Endothelial cell of umbilical vein (primary cell): ENCODE measurements at regions not wholly inside any gene's neighbourhood (a gene's known extent, or its start where the extent isn't known, plus 50 kb on each side); places are given as distances from the start of the nearest gene placed in this dataset.

ENCODE experiments used
- BruUV-seq: library from RNA; stranded (reverse); fragments of 400-500 nt; replicated peaks from 2 replicates; lab custom pipeline; 2021; lab: Mats Ljungman, UMichigan
- CTCF ChIA-PET: fragments of 300-600, 350-600 bp; sonication (Branson Sonifier 250); formaldehyde crosslinking; loops from one replicate; lab custom pipeline; 2021; ENCODE audit warnings: antibody characterized with exemption, inconsistent platforms; lab: Charles Lee
- POLR2A ChIA-PET: fragments of 300-600, 350-600 bp; sonication (Branson Sonifier 250); formaldehyde crosslinking; loops from one replicate; lab custom pipeline; 2021; ENCODE audit warnings: antibody characterized with exemption, inconsistent platforms; lab: Charles Lee
- DNase-seq: peaks from one replicate; pipeline ENCODE4 v3.0.0-alpha.2; 2011; ENCODE audit warnings: low read depth, low spot score
- FAIRE-seq: peaks from 2 replicates; lab custom pipeline; 2011; peaks lifted over from hg19 to GRCh38; lab: Jason Lieb, UNC
- H2AFZ ChIP-seq: 2 replicates; pipeline ENCODE4 v1.6.0; 2012; ENCODE audit warnings: low read depth, low read length, control low read depth, inconsistent platforms
- H3K27ac ChIP-seq: 2 replicates; pipeline ENCODE4 v1.5.1; 2011; ENCODE audit warnings: low read depth, mild to moderate bottlenecking, control low read depth, low read length, moderate library complexity; ENCODE audit not compliant: insufficient read depth
- H3K27me3 ChIP-seq, 2 experiments: 2 replicates each; pipeline versions ENCODE4 v1.6.0 to v1.6.1; 2011; ENCODE audit warnings: low read length in 2 of 2, mixed read lengths in 1 of 2; ENCODE audit not compliant: control insufficient read depth in 2 of 2, insufficient read depth in 2 of 2
- H3K36me3 ChIP-seq, 2 experiments: 2 replicates in 1 of 2; 3 replicates in 1 of 2; pipeline ENCODE4 v1.5.1; 2011; ENCODE audit warnings: low read length in 2 of 2, mild to moderate bottlenecking in 1 of 2, moderate library complexity in 1 of 2; ENCODE audit not compliant: control insufficient read depth in 2 of 2, insufficient read depth in 2 of 2; ENCODE audit errors: extremely low read depth in 1 of 2
- H3K4me1 ChIP-seq: 3 replicates; pipeline ENCODE4 v1.5.1; 2011; ENCODE audit warnings: mild to moderate bottlenecking, low read length; ENCODE audit not compliant: control insufficient read depth, insufficient read depth; ENCODE audit errors: extremely low read depth
- H3K4me2 ChIP-seq: 2 replicates; pipeline ENCODE4 v1.6.1; 2011; ENCODE audit warnings: low read length, control low read depth, mixed read lengths; ENCODE audit not compliant: insufficient read depth
- H3K4me3 ChIP-seq, 3 experiments: fragments of 200-600 bp in 1 of 3; sonication (generic), shearing (Covaris generic) in 1 of 3; replicated peaks in 1 of 3; 2 replicates each; pipeline ENCODE4 v1.5.1; 2011 to 2016; ENCODE audit warnings: control low read depth in 3 of 3, low read length in 3 of 3, mild to moderate bottlenecking in 2 of 3, inconsistent platforms in 1 of 3, low read depth in 1 of 3, moderate library complexity in 1 of 3; ENCODE audit not compliant: insufficient read depth in 1 of 3
- H3K79me2 ChIP-seq: 2 replicates; pipeline ENCODE4 v1.6.0; 2012; ENCODE audit warnings: low read length, inconsistent platforms; ENCODE audit not compliant: control insufficient read depth, insufficient read depth
- H3K9ac ChIP-seq: replicated peaks from 2 replicates; pipeline ENCODE3; 2011; ENCODE audit warnings: low read length, control low read depth; ENCODE audit not compliant: insufficient read depth; ENCODE audit errors: extremely low read depth
- H3K9me1 ChIP-seq: replicated peaks from 3 replicates; pipeline ENCODE4 v1.6.0; 2011; ENCODE audit warnings: mild to moderate bottlenecking, low read length; ENCODE audit not compliant: control insufficient read depth, insufficient read depth; ENCODE audit errors: extremely low read depth
- H3K9me3 ChIP-seq: replicated peaks from 2 replicates; pipeline ENCODE4 v1.5.1; 2012; ENCODE audit warnings: low read length, inconsistent platforms; ENCODE audit not compliant: control insufficient read depth, insufficient read depth
- H4K20me1 ChIP-seq: replicated peaks from 2 replicates; pipeline ENCODE3; 2011; ENCODE audit warnings: mild to moderate bottlenecking, low read length; ENCODE audit not compliant: control insufficient read depth, insufficient read depth; ENCODE audit errors: extremely low read depth
- CTCF ChIP-seq, 2 donors: IDR thresholded peaks; 1 replicate in 1 of 2; 2 replicates in 1 of 2; pipeline ENCODE4 v1.5.1; 2011; ENCODE audit warnings: low read length in 2 of 2, mild to moderate bottlenecking in 2 of 2, moderate library complexity in 2 of 2, control low read depth in 1 of 2, inconsistent platforms in 1 of 2, low read depth in 1 of 2; ENCODE audit not compliant: insufficient read depth in 1 of 2; ENCODE audit errors: extremely low read depth in 1 of 2
- EZH2 ChIP-seq: IDR thresholded peaks from 2 replicates; pipeline ENCODE4 v1.6.1; 2012; ENCODE audit warnings: borderline replicate concordance, low read depth, mild to moderate bottlenecking, moderate library complexity, low read length, inconsistent platforms; ENCODE audit not compliant: severe bottlenecking
- FOS ChIP-seq: IDR thresholded peaks from 2 replicates; pipeline ENCODE4 v1.6.1; 2011; ENCODE audit warnings: mild to moderate bottlenecking, low read length, moderate library complexity, borderline replicate concordance; ENCODE audit not compliant: insufficient read depth
- GATA2 ChIP-seq: IDR thresholded peaks from 2 replicates; pipeline ENCODE4 v1.7.0; 2011; ENCODE audit warnings: low read depth, mild to moderate bottlenecking, moderate library complexity, mixed read lengths, low read length; ENCODE audit not compliant: insufficient read length, insufficient read depth
- JUN ChIP-seq: IDR thresholded peaks from 2 replicates; pipeline ENCODE4 v1.6.1; 2011; ENCODE audit warnings: borderline replicate concordance, low read depth; ENCODE audit not compliant: insufficient read length, insufficient read depth
- MYC ChIP-seq: IDR thresholded peaks from one replicate; pipeline ENCODE4 v1.6.1; 2011; ENCODE audit warnings: mild to moderate bottlenecking, low read depth, low read length
- POLR2A ChIP-seq: IDR thresholded peaks from 2 replicates; pipeline ENCODE4 v1.6.1; 2012; ENCODE audit warnings: low read depth, mild to moderate bottlenecking, control low read depth, low read length
- POLR2AphosphoS5 ChIP-seq: IDR thresholded peaks from 2 replicates; pipeline ENCODE4 v1.6.1; 2012; ENCODE audit warnings: low read depth, mild to moderate bottlenecking, control low read depth, low read length, moderate library complexity; ENCODE audit not compliant: insufficient read depth
- dilution Hi-C: fragments of 300-500 bp; cut with MboI; formaldehyde crosslinking; loops from one replicate; pipeline ENCODE4 v1.15.0; 2019; ENCODE audit warnings: low sequenced_read_pairs; ENCODE audit not compliant: extremely low pct_ligation_motif_present
- intact Hi-C: fragments of 100-400 bp; cut with micrococcal nuclease; formaldehyde crosslinking; loops from one replicate; pipeline ENCODE4 v1.10.0; 2022
- TF ChIP-seq, protein P1 (sequence below): IDR thresholded peaks from 2 replicates; pipeline ENCODE4 v1.6.1; 2011; ENCODE audit not compliant: insufficient read depth, insufficient read length

GRCh38 chr7:113197274-113197673 is 78.9 kb upstream of the SMIM30 start:
- CTCF ChIA-PET = no interaction called here
- Histone ChIP-seq H3K27ac (no peak overlapping the region), H2AFZ (no peak overlapping the region)

More at GRCh38 chr7:113197274-113197673, 78.9 kb upstream of the SMIM30 start:
- DNase-seq (no peak), FAIRE-seq (no peak)
- no peaks in the 10 kb centered on the region for H3K36me3 ChIP-seq
- H3K4me1 ChIP-seq = no peaks in the 10 kb centered on the region
- H3K27me3 ChIP-seq = no peaks in the 10 kb centered on the region
- H3K79me2 ChIP-seq = no peaks in the 10 kb centered on the region
- no peak overlapping the region for H3K4me3 ChIP-seq
- POLR2A ChIA-PET = no interaction called here
- BruUV-seq = no TSS peak
- no peaks in the 10 kb centered on the region for H4K20me1 ChIP-seq
- no peak overlapping the region for H3K4me2 ChIP-seq
- H3K9ac ChIP-seq = no peak overlapping the region
- H3K9me1 ChIP-seq = no peaks in the 10 kb centered on the region
- dilution Hi-C loops (no loop called here), intact Hi-C loops (no loop called here)
- TF ChIP-seq MYC (no peak), POLR2A (no peak), POLR2AphosphoS5 (no peak), CTCF (IDR thresholded peaks at IDR 0.05; ENCODE audit: extremely low read depth in 1 of 2, insufficient read depth in 1 of 2, low read depth in 1 of 2, low read length in 2 of 2) (no peak), EZH2 (no peak), GATA2 (no peak), JUN (no peak), FOS (no peak)
- TF ChIP-seq, protein P1, sequence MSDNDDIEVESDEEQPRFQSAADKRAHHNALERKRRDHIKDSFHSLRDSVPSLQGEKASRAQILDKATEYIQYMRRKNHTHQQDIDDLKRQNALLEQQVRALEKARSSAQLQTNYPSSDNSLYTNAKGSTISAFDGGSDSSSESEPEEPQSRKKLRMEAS = no peak
- H3K9me3 ChIP-seq = no peaks in the 10 kb centered on the region
